ENCODE measurements at regions not wholly inside any gene's neighbourhood (a gene's known extent, or its start where the extent isn't known, plus 50 kb on each side); places are given as distances from the start of the nearest gene placed in this dataset.

DNA sequence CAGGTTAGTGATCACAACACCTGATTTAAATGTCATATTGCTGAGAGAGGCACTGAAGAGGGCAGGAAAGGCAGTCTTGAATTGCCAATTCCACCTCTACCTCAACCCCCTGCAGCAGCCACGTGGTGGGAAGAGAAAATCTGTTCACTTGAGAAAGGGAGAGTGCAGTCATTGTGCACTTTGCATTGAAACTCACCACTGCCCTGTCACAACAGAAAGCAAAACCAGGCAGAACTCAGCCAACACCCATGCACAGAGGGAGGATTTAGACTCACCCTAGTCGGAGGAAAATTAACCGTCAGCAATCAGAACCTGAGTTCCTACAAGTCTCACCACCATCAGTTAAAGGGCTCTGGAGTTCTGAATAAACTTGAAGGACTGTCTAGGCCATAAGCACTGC, 1040.2 kb downstream of the HACE1 start:
- no peaks in the 10 kb centered on the region for H4K20me1 ChIP-seq (replicated peaks in 1 of 2; ENCODE audit: control insufficient read depth in 1 of 2, insufficient read depth in 2 of 2, low read length in 2 of 2)
- no peak overlapping the region for H2BK12ac ChIP-seq (ENCODE audit: low read depth, low read length)
- H3K56ac ChIP-seq (replicated peaks; ENCODE audit: insufficient read length, low read depth, low read length): no peak overlapping the region
- no peak for FAIRE-seq
- POLR2A ChIA-PET (ENCODE audit: partially characterized antibody): no interaction called here
- H3K79me2 ChIP-seq (ENCODE audit: control insufficient read depth in 1 of 2, insufficient read depth in 2 of 2, low read length in 2 of 2): no peaks in the 10 kb centered on the region
- H3K4me2 ChIP-seq (ENCODE audit: insufficient read depth in 1 of 2, low read depth in 2 of 2, low read length in 2 of 2): no peak overlapping the region
- no peaks in the 10 kb centered on the region for H3K23me2 ChIP-seq (ENCODE audit: low read depth, low read length)
- no peak overlapping the region for H3K9ac ChIP-seq (replicated peaks in 1 of 4; ENCODE audit: extremely low read depth in 1 of 4, low read depth in 3 of 4, low read length in 3 of 4)
- DNase-seq (ENCODE audit: low read depth in 1 of 2, low spot score in 2 of 2): no peak
- H3K27ac ChIP-seq (ENCODE audit: low read depth, low read length): no peak overlapping the region
- no peak overlapping the region for H2BK5ac ChIP-seq (ENCODE audit: low read depth, low read length)
- peak overlapping the region; percentile 62; the same call in 1 of the 2 replicates for H2AFZ ChIP-seq (ENCODE audit: low read length)
- no peak overlapping the region for H3K4me3 ChIP-seq (ENCODE audit: extremely low read depth in 1 of 4, insufficient read depth in 2 of 4, low read depth in 3 of 4, low read length in 4 of 4)
- H3K4ac ChIP-seq (replicated peaks; ENCODE audit: insufficient read length, low read depth, low read length): no peak overlapping the region
- no peak overlapping the region for H2AK5ac ChIP-seq (ENCODE audit: low read depth, low read length)
- no peak overlapping the region for H3K14ac ChIP-seq (ENCODE audit: insufficient read length)
- no peak overlapping the region for H3K23ac ChIP-seq (ENCODE audit: insufficient read length)
- no peaks in the 10 kb centered on the region for H3K4me1 ChIP-seq (replicated peaks in 1 of 4; ENCODE audit: control insufficient read depth in 3 of 4, insufficient read depth in 4 of 4, low read length in 3 of 4)
- 31% methylated on average over 3 of the region's 3 CpGs; no CpG with 5 or more reads in 1 of the 2 experiments for WGBS, 2 experiments (ENCODE audit: extremely low coverage in 1 of 2, insufficient coverage in 1 of 2, insufficient read length in 1 of 2, insufficient replicate concordance in 2 of 2, low coverage in 1 of 2, low lambda C conversion rate in 2 of 2, missing lambda C conversion rate in 1 of 2)
- H4K91ac ChIP-seq (replicated peaks; ENCODE audit: insufficient read length, low read length): no peak overlapping the region
- no peak overlapping the region for H2BK15ac ChIP-seq (ENCODE audit: low read length)
- H4K5ac ChIP-seq (ENCODE audit: insufficient read length, low read depth, low read length): no peak overlapping the region
- CTCF ChIA-PET (ENCODE audit: partially characterized antibody): no interaction called here
- H3K9me3 ChIP-seq (ENCODE audit: insufficient read depth in 2 of 2, low read depth in 1 of 2, low read length in 1 of 2): no peaks in the 10 kb centered on the region
- H3K27me3 ChIP-seq (replicated peaks in 1 of 4; ENCODE audit: control insufficient read depth in 3 of 4, extremely low read depth in 1 of 4, insufficient read depth in 3 of 4, low read length in 3 of 4): no peaks in the 10 kb centered on the region
- H2BK20ac ChIP-seq (ENCODE audit: low read length): no peak overlapping the region
- no peak overlapping the region for H4K8ac ChIP-seq (ENCODE audit: extremely low read depth, insufficient read depth, low read length)
- no peak overlapping the region for H2BK120ac ChIP-seq (replicated peaks; ENCODE audit: low read depth, low read length)
- H3K36me3 ChIP-seq (ENCODE audit: control insufficient read depth in 2 of 4, insufficient read depth in 4 of 4, low read length in 3 of 4): no peaks in the 10 kb centered on the region
- no peaks in the 10 kb centered on the region for H3K79me1 ChIP-seq (ENCODE audit: low read depth, low read length)
- no peak overlapping the region for H3K18ac ChIP-seq (ENCODE audit: extremely low read depth, low read length)
- TF ChIP-seq POU5F1 (IDR thresholded peaks at IDR 0.05; ENCODE audit: low read depth, low read length): no peak
- TF ChIP-seq, protein P1, sequence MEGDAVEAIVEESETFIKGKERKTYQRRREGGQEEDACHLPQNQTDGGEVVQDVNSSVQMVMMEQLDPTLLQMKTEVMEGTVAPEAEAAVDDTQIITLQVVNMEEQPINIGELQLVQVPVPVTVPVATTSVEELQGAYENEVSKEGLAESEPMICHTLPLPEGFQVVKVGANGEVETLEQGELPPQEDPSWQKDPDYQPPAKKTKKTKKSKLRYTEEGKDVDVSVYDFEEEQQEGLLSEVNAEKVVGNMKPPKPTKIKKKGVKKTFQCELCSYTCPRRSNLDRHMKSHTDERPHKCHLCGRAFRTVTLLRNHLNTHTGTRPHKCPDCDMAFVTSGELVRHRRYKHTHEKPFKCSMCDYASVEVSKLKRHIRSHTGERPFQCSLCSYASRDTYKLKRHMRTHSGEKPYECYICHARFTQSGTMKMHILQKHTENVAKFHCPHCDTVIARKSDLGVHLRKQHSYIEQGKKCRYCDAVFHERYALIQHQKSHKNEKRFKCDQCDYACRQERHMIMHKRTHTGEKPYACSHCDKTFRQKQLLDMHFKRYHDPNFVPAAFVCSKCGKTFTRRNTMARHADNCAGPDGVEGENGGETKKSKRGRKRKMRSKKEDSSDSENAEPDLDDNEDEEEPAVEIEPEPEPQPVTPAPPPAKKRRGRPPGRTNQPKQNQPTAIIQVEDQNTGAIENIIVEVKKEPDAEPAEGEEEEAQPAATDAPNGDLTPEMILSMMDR (IDR thresholded peaks at IDR 0.05; ENCODE audit: control extremely low read depth in 1 of 3, insufficient read depth in 1 of 3, low read depth in 1 of 3, low read length in 3 of 3): no peak
- TF ChIP-seq SP4 (IDR thresholded peaks at IDR 0.05; ENCODE audit: low read length): no peak
- no peak for TF ChIP-seq CBX5 (IDR thresholded peaks at IDR 0.05; ENCODE audit: low read depth, low read length)
- TF ChIP-seq, protein P2, sequence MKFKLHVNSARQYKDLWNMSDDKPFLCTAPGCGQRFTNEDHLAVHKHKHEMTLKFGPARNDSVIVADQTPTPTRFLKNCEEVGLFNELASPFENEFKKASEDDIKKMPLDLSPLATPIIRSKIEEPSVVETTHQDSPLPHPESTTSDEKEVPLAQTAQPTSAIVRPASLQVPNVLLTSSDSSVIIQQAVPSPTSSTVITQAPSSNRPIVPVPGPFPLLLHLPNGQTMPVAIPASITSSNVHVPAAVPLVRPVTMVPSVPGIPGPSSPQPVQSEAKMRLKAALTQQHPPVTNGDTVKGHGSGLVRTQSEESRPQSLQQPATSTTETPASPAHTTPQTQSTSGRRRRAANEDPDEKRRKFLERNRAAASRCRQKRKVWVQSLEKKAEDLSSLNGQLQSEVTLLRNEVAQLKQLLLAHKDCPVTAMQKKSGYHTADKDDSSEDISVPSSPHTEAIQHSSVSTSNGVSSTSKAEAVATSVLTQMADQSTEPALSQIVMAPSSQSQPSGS (IDR thresholded peaks at IDR 0.05; ENCODE audit: low read length): no peak
- TF ChIP-seq ASH2L (IDR thresholded peaks at IDR 0.05; ENCODE audit: low read length): no peak
- no peak for TF ChIP-seq NANOG (IDR thresholded peaks at IDR 0.05; ENCODE audit: insufficient read depth, low read depth, low read length, poor library complexity, severe bottlenecking)
- TF ChIP-seq JUN (IDR thresholded peaks at IDR 0.05; ENCODE audit: low read depth, low read length): no peak
- TF ChIP-seq, protein P3, sequence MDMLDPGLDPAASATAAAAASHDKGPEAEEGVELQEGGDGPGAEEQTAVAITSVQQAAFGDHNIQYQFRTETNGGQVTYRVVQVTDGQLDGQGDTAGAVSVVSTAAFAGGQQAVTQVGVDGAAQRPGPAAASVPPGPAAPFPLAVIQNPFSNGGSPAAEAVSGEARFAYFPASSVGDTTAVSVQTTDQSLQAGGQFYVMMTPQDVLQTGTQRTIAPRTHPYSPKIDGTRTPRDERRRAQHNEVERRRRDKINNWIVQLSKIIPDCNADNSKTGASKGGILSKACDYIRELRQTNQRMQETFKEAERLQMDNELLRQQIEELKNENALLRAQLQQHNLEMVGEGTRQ (IDR thresholded peaks at IDR 0.05; ENCODE audit: low read length): no peak
- TF ChIP-seq BRCA1 (IDR thresholded peaks at IDR 0.05; ENCODE audit: low read depth, low read length): no peak

All from H1 (cell line).